A673 (cell line): ENCODE measurements at regions not wholly inside any gene's neighbourhood (a gene's known extent, or its start where the extent isn't known, plus 50 kb on each side); places are given as distances from the start of the nearest gene placed in this dataset.

Source experiments
- EZH2 ChIP-seq: fragments of 200-600 bp; sonication (generic); IDR thresholded peaks from 2 replicates; pipeline ENCODE4 v1.6.1; 2017; ENCODE audit warnings: borderline replicate concordance, low read depth, mild to moderate bottlenecking, mixed read lengths, antibody characterized with exemption, low read length; ENCODE audit not compliant: poor library complexity, severe bottlenecking
- TF ChIP-seq, protein P1 (sequence below): fragments of 300-800, 200-600 bp; sonication (generic); conservative IDR thresholded peaks from 2 replicates; pipeline ENCODE4 v1.5.1; 2017; ENCODE audit warnings: low read depth, mild to moderate bottlenecking, antibody characterized with exemption, low read length, moderate library complexity, mixed read lengths

DNA sequence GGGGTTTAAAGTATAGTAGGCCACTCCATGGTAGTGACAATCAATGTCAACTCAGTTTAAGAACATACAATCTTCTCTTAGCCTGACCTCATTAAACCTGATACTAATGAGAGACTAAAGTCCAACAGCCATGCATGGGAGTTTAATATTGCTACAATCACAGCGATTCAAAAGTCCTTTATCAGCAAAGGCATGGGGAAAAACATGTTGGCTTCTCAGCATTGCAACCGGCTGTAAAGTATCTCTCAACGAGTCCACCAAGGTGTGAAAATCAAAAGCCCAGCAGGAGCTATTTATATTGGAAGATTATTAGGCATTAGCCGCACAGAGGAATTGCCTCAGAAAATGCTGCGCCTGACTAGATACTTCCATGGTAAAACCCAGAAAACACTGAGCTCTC is 256.7 kb upstream of the PGRMC2 start:
- TF ChIP-seq, protein P1, sequence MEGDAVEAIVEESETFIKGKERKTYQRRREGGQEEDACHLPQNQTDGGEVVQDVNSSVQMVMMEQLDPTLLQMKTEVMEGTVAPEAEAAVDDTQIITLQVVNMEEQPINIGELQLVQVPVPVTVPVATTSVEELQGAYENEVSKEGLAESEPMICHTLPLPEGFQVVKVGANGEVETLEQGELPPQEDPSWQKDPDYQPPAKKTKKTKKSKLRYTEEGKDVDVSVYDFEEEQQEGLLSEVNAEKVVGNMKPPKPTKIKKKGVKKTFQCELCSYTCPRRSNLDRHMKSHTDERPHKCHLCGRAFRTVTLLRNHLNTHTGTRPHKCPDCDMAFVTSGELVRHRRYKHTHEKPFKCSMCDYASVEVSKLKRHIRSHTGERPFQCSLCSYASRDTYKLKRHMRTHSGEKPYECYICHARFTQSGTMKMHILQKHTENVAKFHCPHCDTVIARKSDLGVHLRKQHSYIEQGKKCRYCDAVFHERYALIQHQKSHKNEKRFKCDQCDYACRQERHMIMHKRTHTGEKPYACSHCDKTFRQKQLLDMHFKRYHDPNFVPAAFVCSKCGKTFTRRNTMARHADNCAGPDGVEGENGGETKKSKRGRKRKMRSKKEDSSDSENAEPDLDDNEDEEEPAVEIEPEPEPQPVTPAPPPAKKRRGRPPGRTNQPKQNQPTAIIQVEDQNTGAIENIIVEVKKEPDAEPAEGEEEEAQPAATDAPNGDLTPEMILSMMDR, result no peak
- TF ChIP-seq EZH2, result no peak
